GM21381 (cell line): ENCODE measurements at regions not wholly inside any gene's neighbourhood (a gene's known extent, or its start where the extent isn't known, plus 50 kb on each side); places are given as distances from the start of the nearest gene placed in this dataset.

Source experiments
- ATAC-seq: cut with Tn5 transposase; IDR thresholded peaks from one replicate; pipeline ENCODE4 v1.9.1; 2021; ENCODE audit warnings: mild to moderate bottlenecking, moderate library complexity; ENCODE audit not compliant: unreplicated experiment

DNA sequence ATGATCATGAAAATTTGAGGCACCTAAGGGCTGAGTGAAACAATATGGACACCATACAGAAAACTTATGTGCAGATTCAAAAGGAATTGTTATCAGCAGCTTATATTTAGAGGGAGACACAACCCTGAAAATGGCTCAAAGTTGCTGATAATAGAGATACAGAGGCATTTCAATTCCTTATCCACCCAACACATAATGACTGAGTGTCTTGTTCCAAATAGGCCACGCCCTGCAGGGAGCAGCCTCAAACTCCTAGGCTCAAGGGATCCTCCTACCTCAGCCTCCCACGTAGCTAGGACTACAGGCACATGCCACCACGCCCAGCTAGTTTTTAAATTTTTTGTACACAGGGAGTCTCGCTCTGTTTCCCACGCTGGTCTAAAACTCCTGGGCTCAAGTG is 79.0 kb downstream of the LBH start:
- ATAC-seq, result no peak

DNA sequence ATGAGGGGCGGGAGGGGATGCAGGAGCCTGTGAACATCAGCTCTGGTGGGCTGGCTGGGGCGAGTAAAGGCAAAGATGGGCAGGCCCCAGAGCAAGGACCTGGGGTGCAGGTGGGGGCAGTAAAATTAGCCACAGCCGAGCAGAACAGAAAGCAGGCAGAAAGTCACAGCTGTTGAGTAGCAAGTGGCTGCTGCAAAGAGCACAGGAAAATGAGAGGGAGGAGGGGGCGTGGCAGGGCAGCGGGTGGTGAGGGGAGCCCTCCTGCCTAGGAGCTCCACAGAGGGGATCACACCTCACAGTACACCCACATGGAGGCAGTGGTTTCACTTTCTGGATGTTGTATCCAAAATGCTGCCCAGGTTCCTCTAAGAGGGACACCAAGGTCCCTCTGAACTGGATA is 79.6 kb downstream of the LBH start:
- ATAC-seq, result peak; percentile 64

DNA sequence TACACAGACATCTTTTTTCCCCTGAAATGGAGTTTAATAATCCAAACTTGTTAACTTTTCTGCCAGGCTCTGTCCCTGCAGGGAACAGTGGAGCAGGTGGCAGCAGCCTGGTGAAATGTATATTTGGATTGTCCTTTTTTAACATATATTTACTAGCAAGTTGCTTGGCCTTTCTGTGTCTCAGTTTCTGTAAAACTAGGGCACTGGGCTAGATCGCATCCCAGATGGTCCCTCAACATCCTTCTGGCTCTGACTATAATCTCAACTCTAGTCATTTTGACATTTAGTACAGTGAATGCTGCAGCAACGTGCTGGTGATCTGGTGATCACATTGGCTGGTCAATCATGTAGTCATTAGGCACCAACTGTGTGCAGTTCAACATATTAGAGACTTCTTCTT is 80.4 kb downstream of the LBH start:
- no peak for ATAC-seq

- no peak for ATAC-seq
These were observed 81.6 kb downstream of the LBH start for GRCh38 chr2:30312916-30313315.

GRCh38 chr2:30314981-30315380 is 83.6 kb downstream of the LBH start:
- no peak for ATAC-seq

- no peak for ATAC-seq
These were observed 84.2 kb downstream of the LBH start for GRCh38 chr2:30315391-30316063.

GRCh38 chr2:30316408-30316807 is 85.1 kb downstream of the LBH start:
- no peak for ATAC-seq

- ATAC-seq, result no peak
These were observed 87.9 kb downstream of the LBH start for GRCh38 chr2:30318987-30319782.

DNA sequence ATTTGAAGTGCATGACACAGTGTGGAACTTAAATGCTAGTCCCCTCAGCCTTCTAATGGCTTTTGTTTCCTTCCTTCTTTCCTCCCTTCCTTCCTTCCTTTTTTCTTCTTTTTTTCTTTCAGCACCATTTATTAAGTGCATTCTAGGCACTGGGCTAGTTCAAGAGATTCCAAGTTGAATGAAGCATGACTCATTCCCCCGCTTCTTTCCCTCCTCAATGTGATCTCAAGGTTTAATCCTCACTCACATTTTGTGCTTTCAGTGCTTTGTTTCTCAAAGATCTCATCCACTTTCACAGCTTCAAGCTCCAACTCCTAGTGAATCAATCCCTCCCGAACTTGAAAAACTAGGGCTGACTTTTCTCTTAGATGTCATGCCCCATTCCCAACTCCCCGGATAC is 90.1 kb downstream of the LBH start:
- ATAC-seq, result no peak

DNA sequence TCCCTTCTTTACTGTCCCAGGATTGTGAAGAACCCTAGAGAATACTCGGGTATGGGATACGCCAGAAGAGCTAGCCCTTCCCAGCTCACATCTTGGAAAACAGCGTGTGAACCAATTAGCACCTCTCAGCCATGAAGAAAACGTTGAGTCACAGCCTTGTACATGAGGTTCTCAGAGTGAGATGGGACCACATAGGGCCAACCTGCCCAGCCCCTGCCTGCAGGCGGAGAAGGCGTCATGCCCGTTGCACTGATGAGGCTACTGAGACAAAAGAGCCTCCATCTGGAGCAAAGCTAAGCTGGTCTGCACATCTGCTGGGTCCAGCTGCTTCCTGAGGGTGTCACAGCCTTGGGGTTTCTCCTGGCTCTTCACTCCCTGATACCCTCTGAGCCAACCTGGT is 92.2 kb downstream of the LBH start:
- no peak for ATAC-seq

GRCh38 chr2:30324245-30324908 is 93.0 kb downstream of the LBH start:
- peak; percentile 48 for ATAC-seq

DNA sequence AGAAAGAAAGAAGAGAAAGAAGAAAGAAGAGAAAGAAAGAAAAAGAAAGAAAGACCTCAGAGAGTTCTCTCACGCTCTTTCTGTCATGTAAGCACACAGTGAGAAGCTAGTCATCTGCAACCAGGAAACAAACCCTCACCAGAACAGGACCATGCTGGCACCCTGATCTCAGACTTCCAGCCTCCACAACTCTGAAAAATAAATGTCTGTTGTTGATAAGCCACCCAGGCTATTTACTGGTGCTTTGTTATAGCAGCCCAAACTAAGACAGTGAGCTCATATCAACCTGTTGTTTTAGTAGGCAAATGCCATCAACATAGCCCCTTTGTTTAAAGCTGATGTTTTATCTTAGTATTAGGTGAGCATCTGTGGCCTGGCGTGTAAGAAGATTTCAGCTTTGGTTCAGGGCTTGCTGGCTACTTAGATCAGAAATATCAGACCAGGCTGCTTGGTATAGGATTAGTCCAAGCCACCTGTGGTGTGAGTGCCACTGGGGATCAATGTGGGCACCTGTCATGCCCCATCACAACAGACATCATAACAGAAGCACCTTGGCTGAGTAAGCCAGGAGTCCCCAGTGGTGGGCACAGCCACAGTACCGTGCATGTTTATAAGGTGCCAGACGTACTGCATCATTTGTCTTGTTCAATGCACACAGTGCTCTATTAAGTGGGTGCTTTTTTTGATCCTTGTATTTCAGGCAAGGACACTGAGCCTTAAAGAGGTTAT is 94.4 kb downstream of the LBH start:
- ATAC-seq, result no peak

DNA sequence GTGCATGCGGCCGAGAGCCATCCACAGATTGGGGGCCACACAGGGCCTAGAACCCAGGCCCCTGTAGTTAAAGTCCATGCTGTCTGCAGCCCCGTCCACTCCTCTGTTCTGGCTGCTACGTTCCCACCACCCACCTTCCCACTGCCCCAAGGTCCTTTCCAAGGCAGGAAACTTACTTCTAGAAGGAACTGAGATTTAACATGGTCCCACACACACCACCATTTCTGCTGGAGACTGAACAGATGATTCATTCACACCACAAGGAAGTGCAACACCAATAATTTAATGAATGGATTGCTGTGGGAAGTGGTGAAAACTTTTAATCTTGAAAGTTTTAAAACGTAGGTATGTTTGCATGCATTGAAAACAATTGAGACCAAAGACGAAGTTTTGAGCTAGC is 95.2 kb downstream of the LBH start:
- ATAC-seq, result no peak

GRCh38 chr2:30331038-30331437 is 99.7 kb downstream of the LBH start:
- ATAC-seq, result no peak

DNA sequence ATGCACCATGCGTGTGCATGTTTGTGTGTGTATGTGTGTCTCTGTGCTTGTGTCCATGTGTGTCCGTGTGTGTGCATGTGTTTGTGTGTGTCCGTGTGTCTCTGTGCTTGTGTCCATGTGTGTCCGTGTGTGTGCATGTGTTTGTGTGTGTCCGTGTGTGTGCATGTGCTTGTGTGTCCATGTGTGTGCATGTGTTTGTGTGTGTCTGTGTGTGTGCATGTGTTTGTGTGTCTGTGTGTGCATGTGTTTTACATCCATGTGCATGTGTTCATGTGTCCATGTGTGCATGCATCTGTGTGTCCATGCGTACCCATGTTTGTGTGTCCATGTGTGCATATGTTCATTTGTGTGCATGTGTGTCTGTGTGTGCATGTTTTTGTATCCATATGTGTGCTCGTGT is 100.5 kb downstream of the LBH start:
- ATAC-seq, result no peak

DNA sequence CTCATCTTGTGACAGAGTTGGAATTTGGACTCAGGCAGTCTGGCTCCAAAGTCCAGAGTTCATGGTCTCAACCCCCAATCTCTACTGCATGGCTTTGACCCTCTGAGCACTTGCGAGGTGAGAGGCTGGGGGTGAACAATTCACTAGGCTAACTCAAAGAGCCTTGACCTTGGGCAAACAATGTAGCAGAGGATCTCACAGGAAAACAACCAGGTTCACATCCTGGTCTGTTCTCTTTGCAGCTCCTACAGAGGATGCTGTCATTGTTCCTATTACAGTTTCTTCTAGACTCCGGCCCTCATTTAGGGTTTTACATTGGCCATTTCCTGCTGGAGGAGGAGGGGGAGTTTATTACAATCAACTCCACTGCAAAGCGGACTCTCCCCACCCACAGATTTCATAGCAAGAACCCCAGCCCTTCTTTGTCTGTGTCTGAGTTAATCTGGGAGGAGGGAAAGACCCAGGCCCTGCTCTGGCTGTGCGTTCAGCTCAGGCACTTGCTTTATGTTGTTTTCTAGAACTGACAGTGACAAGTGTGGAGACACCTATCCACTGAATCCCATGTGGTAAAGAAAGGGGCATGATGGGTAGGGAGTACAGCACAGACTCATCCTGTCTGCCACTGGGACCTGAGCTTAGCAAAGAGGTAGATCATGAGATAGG is 101.6 kb downstream of the LBH start:
- ATAC-seq, result no peak

DNA sequence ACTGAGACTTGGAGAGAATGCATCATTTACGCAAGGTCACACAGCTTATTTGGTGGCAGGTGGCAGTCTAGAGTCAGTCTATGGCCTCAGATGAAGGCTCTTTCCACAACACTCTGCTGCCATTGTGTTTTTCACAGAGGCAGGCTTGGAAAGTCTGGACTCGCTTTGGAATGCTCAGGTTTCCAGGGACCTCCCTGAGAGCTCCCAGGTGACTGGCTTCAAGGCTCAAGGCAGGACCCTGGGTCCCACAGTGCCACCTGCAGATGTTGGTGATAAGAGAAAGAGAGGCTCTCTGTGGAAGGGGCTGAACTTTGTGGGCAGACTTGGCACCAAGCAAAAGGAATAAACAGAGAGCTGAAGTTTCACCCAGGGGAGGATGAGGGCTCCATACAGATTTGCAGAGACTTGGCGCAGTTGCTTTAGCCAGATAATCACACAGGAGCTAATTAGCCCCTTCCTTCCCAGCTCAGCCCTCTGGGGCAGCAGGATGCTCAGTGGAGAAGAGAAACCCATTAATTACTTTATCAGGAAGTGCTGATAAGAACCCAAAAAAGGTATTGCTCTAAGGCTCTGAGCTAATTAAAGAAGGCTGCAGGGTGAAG is 103.5 kb downstream of the LBH start:
- ATAC-seq, result no peak

DNA sequence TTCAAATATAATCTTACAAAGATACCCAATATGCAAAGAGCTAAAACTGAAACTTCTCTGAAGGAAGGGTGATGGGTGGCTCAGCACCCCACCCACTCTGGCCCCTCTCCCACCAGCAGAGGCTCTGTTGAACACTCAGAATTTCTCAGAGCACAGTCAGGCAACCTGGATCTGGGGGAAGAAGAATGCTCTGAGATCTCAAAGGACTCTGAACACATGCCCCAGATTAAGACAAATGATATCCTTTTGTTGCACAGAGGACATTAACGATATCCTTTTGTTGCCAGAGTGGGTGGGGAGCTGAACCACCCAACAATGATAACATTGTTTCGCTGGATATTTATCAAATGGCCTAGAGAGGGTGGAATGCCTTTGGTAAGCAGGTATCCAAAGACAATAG is 104.8 kb downstream of the LBH start:
- no peak for ATAC-seq

DNA sequence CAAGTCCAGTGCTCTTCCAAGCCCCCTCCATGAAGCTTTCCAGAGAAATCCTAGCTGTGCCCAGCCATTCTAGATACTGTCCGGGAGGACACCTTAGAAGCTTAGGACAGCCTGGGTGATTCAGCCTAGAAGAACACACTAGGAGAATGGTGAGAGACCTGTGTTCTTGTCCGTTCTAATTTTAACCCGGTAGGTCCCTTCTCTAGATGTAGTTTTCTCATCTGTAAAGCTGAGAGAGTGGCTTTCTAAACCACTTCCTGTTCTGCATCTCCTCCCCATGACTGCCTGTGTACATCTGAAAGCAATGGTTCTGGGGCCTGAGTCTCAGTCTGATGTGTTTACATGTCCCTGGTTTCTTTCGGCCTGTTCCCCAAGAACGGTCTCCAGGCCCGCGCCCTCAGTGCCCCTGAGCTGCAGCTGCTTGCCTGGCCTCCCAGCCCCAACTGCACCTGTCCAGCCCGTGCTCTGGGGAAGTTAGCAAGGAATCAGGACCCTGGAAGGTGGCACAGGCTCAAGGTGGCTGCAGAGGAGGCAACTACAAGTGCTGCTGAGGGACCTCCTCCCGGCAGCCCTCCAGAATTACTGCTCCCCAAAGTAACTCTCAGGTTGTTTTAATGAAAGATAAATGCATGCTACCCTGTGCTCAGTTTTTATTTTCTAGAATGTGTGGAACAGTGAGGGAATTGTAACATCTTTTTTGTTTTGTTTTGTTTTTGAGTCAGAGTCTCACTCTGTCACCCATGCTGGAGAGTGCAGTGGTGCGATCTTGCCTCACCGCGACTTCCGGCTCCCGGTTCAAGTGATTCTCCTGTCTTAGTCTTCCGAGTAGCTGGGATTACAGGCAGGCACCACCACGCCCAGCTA is 105.9 kb downstream of the LBH start:
- peak; percentile 88 for ATAC-seq

GRCh38 chr2:30338475-30338874 is 107.1 kb downstream of the LBH start:
- no peak for ATAC-seq
